Left colon (tissue), 2 donors: ENCODE measurements at regions not wholly inside any gene's neighbourhood (a gene's known extent, or its start where the extent isn't known, plus 50 kb on each side); places are given as distances from the start of the nearest gene placed in this dataset.

Source experiments
- ATAC-seq: fragments of 200-7000 bp; cut with Tn5 transposase; one replicate; pipeline ENCODE4 v1.9.1; 2020; ENCODE audit warnings: mild to moderate bottlenecking, moderate library complexity
- DNase-seq, 2 donors: peaks; one replicate each; pipeline ENCODE4 v3.0.0-alpha.2; 2020
- intact Hi-C, 2 donors: fragments of 100-400 bp; cut with DNase I in 1 of 2; cut with micrococcal nuclease in 1 of 2; formaldehyde crosslinking; loops; one replicate each; pipeline versions ENCODE4 v1.11.2 to v1.14.0; 2022; cut with DNase I, micrococcal nuclease
- donor health status: DM: no; HTN: no; CAD: no.
- donor health status: DM: yes; HTN: yes; CAD: no.

DNA sequence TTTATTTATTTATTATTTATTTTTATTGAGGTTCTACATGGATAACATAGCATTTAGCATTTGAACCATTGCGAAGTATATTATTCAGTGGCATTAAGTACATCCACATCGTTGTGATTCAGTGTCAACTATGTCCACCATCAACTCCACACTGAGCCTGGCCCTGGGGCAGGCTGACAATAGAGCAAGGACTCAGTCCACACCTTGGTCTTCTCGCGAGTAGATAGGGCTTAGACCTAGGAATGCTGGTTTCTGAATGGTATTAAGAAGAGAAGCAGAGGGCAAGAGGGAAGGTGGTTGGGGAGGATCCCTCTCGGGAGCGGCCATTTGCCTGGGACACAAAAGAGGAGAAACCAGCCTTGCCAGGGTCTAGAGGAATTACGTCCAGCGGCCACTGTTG is 599.2 kb upstream of the MGMT start:
- DNase-seq (no peak), ATAC-seq (no peak)
- intact Hi-C loops, result no loop called here

DNA sequence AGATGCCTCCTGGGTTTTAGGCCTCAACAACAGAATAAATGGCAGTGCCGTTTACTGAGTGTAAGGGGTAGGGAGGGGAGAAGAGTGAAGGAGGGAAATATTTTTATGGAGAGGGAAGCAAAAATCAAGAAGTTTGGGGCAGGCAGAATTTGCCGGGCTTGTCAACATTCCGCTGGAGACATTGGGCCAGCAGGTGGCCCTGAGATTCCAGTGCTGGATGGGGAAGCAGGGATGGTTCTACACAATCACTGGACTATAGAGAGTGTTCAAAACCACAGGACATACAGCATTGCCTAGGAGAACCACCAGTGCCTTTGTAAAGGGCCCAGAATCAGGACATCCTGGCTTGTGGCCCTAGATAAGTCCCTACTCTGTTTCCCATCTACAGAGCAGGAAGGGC is 598.6 kb upstream of the MGMT start:
- no peak for DNase-seq
- no peak for ATAC-seq
- intact Hi-C loops, result no loop called here

DNA sequence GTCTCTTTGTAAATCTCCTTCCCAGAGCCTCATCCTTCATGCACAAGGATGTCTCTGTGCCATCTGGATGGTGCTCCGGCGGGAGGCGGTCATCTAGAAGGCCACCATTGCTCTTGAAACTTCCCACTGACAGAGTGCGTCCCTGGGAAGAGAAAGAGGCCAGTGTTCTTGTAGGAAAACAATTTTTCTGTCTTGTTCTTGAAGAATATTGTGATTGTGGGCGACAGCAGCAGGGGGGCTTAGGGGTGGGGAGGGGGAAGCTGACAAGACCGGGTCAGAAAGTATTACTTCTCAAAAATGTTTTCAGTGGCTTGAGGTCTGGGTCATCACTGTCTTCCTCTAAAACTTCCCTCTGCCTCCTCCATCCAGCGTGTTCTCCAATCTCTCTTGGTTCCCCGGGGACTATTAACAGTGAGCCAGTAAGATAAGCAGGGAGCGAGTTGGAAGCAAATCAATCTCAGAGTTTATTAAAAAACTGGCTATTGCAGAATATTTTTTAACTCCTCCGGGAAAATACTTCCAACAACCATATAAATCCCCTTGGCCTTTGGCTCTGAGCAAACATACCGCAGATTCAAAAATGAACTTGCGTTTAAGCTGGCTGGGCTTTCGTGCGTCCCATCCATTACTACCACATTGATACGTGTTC is 597.8 kb upstream of the MGMT start:
- ATAC-seq (no peak), DNase-seq (no peak)
- intact Hi-C loops, result no loop called here

DNA sequence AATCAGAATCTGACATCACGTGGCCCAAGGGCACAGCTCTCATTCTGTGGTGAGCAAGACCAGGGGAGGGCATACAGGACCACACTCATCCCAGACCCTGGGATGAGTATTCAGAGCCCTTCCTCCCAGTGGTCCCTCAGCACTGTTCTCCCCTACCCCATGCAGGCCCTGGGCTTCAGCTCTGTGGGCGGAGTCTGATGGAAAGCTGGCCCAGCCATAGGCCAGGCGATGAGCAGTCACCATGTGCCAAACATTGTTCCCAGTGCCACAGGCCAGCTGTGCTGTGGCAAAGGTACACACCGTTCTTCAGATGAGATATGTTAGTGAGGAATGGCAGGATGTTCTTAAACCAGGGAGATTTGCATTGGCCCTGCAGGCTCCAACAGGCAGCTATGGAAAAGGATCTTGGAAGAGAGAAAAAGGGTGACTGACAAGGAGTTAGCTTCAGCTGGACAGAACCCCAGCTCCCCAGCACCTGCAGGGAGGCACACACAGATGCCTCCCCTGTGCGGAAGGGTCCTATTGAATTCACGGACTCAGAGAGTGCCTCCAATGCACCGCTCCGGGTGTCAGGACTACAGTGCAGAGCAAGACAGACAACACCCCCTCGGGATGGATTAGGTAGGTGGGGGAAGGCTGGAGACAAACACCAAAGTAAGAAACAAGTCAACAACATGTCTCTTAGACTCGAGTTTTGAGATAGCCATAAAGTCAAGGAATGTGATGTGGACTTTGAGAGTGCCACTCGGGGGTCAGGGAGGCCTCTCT is 596.0 kb upstream of the MGMT start:
- intact Hi-C loops, result no loop called here
- ATAC-seq (no peak), DNase-seq (no peak)

DNA sequence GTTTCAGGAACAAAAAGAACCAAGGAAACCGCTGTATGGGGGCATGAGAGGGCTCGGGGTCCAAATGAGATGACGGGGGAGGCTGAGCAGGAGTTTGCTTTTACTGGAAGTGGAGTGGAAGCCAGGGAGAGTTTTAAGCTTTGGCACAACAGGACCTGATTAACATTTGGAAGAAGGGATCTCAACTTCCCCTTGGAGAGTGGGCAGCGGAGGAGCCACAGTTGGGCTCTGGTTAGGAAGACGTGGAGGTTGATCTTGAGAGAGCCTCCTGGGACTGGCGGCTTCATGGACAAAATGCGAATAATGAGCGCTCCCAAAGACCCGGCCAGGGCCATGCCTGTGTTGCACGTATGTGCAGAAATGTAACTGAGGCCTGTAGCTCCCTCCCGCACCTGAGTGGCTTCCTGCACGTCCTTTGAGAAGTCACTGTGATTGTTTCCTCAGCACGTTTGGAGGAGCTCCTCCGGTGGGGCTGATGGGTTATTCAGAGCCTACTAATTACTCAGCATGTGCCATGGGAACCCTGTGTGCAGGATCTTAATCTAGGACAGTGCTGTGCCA is 595.3 kb upstream of the MGMT start:
- no peak for DNase-seq
- intact Hi-C loops, result no loop called here
- ATAC-seq, result no peak

DNA sequence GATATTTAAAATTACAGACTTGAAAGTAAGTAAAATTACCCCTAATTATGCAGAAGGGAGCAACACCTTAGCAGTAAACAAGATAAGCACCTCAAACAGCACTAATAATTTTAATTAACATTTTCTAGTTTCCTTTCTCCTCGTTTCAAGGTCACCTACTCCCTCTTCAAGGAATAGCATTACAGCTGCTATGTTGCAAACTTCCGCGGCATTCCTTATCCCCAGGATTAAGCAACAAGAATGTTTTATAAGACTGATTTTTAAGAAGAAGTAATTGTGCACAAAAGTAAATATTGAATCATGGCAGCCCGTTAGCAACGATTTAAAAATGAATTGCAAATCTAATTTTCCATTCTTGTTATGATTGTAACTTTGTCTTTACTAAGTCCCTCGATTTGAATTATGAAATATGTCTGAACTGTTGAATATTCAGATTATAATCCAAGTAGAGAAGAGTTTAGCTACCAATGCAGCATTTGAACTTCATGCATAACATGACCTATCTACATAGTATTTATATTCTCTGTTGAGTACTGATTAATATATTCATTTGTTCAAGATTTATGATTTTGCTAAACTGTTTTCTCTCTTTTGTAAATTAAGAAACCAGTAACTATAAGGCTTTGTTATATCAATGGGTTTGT is 593.5 kb upstream of the MGMT start:
- no peak for DNase-seq
- ATAC-seq, result no peak
- intact Hi-C loops, result no loop called here

DNA sequence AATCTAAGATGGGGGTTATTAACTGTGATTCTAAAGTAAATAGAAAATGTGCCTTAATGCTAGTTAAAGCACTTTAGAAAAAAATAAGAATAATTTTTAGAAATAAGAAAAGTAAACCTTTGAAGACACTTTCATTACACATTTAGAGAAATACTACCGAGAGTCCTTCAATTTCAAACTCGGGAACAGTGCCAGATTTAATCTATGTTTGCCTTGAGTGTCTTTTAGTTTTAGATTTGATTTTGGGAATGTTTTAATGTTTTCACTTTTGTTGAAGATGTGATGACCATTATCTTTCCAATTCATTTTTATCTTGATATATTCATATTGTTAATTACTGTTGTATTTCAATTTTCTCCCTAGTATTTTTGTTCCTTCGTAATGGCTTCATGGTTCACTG is 592.7 kb upstream of the MGMT start:
- ATAC-seq (no peak), DNase-seq (no peak)
- intact Hi-C loops, result no loop called here

DNA sequence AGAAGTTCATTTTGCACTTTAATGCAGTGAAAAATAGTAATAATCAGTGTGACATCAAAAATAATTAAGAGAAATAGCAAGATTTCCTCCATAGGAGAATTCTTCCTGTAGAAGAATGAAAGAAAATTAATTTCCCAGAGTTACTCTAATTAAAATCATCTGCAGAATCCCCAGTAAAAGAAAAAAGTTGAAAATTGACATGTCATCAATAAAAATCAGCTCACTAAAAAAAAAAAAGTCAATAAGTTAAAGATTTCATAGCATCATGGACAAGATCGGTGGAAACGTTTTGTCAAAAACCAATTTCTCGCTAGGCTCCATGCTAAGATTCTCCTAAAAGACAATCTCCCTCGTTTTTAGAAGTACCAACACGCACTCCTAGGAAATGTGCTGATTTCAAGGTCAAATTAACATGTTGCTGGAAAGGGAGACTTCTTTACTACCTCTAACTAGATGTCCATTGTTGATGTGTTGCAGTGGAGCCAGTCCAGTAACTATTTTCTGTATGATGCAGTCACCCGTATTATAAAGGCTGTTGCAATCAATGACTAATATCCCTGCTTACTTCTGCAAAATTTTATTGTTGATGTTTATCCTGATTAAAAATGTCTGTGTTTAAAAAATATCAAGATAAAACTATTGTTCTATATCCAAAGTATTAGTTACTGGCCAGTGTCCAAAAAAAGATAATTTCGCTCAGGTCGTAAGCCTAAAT is 591.9 kb upstream of the MGMT start:
- intact Hi-C loops, result no loop called here
- DNase-seq (no peak), ATAC-seq (no peak)

DNA sequence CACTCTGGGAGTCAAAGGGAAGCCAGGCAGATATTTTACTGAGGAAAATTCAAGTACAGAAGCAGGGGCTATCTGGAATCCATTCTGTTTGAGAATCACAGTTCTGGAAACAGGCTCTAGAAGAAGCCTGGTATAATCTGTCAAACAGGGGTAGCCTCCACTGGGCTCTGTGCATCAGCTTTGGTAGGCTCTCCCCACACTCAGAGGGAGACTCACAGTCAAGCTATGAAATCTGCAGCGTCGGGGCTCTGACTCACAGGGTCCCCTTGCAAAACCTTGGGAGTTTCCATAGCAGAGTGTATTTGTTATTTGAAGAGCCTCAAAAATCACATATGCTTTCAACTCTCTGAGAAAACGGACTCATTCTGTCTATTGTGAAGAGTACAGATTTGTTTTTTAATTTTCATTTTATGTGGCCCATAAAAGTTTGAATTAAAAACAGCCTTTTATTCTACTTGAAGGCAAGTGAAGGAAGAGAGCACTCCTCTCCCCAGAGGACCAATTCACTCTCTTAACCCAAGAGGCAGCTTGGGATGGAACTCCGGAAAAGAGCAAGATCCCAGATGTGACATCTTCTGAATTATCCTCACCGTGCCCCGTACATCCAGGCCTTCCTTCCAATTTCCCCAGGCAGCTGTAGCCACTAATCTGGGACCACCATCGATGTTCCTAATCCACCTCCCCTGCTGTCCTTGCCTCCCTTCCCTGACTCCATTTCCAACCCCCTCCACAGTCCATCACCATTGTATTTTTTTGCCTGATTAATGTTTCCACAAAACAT is 590.9 kb upstream of the MGMT start:
- intact Hi-C loops, result no loop called here
- no peak for DNase-seq
- no peak for ATAC-seq

DNA sequence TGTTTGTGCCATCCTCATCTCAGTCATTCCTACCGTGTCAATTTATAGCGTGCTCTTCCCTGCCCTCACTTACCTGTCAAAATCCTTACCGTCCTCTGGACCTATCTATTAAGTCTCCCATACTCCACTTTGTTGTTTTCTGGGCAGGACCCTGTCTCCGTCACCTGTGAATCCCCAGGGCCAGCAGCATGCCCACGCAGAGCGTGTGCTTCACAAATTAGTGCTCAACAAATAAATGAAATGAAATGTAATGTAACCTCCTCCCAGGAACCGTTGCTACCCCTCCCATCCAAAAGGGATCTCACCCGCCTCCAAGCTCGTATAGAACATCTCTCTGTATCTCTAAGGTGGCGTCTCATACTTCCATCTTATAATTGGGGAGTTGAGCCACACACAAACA is 589.9 kb upstream of the MGMT start:
- DNase-seq, result no peak
- no peak for ATAC-seq
- intact Hi-C loops, result no loop called here

DNA sequence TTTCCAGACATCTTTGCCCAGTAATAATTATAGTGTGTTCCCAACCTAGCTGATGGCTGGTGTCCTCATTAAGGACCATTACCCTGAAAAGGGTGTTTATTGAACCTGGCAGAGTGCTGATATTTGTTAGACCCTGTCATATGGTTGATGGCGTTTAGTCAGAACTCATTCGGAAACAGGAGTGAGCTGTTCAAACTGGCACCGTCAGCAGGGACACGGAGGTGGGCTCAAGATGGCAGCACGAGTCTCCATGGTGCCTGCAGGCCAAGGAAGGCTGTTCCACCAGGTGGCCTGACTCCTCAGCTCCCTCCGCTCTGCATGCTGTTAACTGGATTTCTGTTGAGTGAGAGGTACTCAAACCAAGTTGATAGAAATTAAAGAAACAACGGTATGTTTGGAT is 589.1 kb upstream of the MGMT start:
- DNase-seq, result no peak
- intact Hi-C loops, result no loop called here
- ATAC-seq, result no peak

DNA sequence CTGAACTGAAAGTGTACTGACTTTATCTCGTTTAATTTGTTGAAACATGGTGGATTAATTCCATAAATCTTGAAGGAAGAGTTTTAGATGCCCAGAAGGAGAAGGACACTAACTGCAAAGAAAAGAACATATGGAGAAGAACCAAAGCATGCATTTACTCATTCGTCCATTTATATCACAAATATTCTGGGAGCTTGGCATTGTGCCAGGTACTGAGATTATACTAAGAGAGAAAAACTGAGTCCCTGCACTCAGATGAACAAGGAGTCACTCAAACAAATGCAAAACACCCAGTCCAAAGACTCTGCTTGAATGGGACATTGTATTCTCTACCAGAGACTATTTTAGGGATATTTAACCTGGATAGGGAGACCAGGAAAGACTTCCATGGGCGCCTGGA is 588.0 kb upstream of the MGMT start:
- intact Hi-C loops, result no loop called here
- DNase-seq (no peak), ATAC-seq (no peak)

DNA sequence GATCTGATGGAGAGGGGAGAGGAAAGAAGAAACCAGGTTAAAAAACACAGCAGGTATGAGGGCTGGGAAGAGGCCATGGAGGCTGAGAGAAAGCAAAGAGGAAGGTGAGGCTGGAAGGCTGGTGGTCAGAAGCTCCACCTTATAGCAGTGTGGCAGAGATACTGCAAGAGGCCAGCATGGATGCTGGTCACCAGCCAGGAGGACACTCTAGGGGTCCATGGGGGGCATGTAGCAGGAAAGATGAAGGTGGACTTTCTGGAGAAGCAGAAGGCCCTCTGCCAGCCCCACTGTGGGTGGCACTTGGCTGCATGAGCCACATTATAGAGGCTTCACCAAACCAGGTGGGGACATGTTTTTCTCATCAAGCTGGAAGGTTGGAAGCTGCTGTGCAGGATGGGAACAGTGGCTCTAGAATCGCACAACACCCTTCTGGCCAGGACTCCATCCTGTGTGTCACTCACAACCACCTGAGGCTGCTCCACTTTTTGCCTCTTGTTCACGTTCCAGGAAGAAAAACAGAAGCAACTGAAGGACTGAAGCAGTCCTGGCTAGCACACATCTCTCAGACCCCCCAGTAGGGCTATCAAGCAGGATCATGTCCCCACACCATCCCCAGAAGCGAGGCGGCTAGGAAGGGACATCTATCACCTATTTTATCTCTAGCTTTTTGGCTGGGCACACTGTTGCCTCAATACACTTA is 587.5 kb upstream of the MGMT start:
- intact Hi-C loops, result no loop called here
- no peak for ATAC-seq

DNA sequence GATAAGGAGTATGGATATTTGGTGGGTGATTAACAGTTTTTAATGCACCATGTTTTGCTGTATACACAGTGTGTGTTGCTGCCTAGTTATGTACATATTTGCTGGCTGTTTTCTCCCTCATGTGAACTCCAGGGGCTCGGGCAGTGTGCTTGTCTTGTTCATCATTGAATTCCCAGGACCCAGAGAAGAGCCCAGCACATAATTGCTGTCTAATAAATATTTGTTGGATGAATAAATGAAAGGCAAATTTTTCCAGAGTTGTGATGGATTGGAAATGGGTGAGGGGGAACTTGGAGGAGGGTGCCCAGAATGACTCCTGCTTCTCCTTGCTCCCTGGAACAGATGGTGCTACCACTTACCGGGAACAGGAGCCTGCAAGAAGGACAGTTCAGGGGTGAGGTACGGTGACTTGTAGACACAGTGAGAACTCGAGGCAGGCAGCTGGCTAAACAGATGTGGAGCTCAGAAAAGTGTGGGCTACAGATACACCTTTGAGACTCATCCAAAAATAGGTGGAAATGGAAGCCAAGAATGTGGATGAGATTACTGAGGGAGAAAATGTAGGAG is 586.8 kb upstream of the MGMT start:
- DNase-seq (no peak), ATAC-seq (no peak)
- intact Hi-C loops, result no loop called here

More for the DNA sequence above, 587.5 kb upstream of the MGMT start:
- DNase-seq, result no peak

DNA sequence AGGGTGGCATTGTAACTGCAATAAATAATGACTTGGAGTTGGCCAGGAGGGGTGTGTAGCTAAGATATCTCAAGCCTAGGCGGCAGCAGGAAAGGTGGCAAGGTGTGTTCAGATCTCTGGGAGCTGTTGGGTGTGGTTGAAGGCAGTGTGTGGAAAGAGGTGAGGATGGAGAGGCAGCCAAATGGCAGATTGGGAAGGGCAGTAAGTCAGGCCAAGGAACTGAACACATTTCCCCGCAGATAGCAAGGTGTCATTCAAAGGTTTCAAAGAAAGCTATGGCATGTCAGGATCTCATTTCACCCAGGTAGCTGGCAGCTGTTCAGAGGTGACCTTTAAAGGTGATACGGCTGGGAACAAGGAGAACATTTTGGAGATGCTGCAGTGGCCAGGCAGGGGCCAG is 586.0 kb upstream of the MGMT start:
- DNase-seq (no peak), ATAC-seq (no peak)
- intact Hi-C loops, result no loop called here

DNA sequence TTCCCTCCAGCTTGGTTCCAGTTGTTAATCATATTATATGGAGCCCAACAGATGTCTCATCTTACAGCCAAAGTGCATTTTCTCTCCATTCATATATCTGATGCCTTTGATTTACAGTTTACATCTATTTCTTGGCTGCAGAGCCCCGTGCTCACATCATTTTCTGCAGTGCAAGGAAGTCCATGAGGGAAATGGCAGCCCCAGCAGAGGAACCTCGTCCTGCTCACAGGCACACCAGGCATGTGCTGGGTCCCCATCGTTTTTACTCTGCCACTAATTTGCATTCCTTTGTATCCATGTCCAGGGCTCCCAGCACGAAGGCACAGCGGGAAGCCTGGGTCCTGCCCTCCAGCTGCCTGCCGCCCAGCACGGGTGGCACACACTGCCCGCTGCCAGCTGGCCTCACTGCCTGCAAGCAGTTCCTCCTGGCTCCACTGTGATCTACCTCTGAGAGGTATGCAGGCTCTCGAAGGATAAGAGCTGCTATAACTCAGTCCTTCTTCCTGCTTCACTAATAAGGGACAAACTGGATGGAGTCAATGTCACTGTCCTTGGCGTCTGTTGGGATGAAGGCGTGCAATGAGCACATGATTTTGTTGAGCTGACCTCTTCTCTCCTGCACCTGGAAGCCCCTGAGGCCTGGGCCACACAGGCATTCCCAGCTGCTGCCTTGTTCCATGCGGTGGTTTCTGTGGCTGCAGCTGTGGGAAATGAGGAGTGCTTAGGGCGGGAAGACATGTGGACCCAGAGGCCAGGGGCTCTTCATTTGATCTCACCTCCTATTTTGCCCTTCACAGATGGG is 583.6 kb upstream of the MGMT start:
- DNase-seq (no peak), ATAC-seq (no peak)
- intact Hi-C loops, result no loop called here

DNA sequence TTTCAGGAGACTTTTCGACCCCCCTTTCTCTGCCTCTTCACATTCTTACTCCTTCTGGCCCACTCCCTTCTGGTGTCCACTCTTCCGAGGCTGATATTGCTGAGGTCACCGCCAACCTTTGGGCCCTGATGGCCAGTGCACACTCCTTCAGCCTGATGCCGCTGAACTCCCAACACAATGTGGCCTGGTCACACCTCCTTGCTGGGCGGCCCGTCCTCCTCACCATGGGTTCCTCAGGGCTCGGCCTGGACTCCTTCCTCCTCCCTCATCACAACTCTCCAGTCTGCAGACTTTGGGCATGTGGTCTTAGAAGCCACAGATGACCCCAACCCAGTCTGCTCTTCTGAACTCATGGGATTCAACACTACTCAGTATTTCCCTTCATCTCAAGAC is 583.0 kb upstream of the MGMT start:
- intact Hi-C loops, result no loop called here
- ATAC-seq, result no peak
- no peak for DNase-seq
